ENCODE measurements at regions not wholly inside any gene's neighbourhood (a gene's known extent, or its start where the extent isn't known, plus 50 kb on each side); places are given as distances from the start of the nearest gene placed in this dataset.
"Not testable (repeated sequence)": the region's sequence is repeated elsewhere in the genome, so short reads cannot be mapped to it uniquely, and the experiment has no call there.

DNA sequence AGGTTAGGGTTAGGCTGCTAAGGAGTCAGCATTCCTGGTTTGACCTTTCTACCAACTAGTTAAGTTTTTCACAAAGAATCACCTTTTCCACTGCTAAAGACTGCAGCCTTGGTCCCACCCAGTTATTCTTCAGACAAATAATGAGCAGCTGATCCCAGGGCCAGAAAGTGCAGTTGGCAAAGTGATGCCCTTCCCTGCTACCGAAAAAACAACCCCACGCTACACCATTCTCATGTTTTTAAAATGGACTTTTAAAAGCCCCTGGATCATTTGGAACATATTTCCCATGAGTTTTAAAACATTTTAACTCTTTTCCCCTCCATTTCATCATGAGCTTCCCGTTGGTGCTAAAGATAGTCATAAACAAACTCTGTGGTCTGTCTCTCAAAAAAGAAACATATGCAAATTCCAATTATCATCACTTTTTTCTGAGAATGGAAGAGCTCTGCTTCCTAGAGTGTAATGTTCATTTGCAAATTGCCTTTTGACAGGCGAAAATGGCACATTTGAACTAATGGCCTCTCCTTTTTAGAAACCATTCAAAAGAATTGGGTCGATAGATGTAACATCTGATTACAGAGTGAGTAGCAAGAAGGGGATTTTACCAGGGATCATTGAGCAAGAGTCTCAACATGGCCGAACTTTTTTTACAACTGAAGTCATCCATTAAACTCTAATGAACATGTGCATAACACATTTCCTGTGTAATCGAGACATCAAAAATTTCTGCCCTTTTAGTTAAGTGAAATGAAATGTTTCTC, 129.3 kb upstream of the RAP1B start:
- DNase-seq, result peak; percentile 47

DNA sequence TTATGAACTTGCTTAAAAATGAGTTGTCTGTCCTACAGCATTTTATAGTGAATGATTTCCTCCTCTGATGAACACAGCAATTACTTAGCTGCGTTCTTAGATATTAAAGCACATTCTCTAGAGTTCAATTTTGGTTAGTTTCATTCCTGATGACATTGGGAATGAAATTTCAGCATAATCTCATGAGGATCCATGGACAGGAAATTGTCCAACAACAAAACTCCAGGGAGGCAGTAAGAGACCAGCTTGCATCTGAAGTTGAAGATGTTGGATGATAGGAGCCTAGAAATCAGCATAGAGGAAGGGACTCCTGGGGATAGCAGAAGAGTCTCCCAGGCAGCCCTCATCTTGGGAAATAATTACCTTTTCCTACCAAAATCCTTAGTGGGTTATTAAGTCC, 128.7 kb upstream of the RAP1B start:
- DNase-seq, result no peak

DNA sequence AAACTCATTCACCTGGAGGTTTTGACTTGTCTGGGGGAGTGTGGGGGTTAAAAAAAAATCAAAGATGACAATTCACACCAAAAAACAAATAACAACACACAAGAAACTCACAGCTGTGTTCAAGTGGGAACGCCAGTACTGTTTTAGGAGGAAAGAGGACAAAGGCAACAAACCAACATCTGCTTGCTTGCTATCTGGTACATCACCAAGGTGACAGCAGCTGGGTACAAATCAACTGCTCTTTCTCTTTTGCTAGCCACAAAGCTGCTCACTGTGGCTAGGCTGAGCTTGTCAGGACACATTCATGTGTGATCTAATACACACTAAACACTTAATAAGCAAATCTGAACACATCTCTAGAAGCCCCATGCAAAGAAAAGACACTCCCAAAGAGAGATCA, 128.0 kb upstream of the RAP1B start:
- peak; percentile 22 for DNase-seq

- DNase-seq, result peak; percentile 69
Measured at GRCh38 chr12:68483592-68484383, 126.9 kb upstream of the RAP1B start.

GRCh38 chr12:68484578-68484977, 126.1 kb upstream of the RAP1B start:
- not testable (repeated sequence) for DNase-seq

DNA sequence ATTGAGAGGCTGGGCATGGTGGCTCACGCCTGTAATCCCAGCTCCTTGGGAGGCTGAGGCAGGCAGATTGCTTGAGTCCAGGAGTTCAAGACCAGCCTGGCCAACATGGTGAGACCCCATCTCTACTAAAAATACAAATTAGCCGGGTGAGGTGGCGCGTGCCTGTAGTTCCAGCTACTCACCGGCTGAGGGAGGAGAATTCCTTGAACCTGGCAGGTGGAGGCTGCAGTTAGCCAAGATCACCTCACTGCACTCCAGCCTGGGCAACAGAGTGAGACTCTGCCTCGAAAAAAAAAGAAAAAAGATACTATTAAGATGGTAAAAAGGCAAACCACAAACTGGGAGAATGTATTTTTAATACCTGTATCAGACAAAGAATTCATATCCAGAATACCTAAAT, 124.2 kb upstream of the RAP1B start:
- not testable (repeated sequence) for DNase-seq

GRCh38 chr12:68487721-68488309, 122.9 kb upstream of the RAP1B start:
- no peak for DNase-seq

DNA sequence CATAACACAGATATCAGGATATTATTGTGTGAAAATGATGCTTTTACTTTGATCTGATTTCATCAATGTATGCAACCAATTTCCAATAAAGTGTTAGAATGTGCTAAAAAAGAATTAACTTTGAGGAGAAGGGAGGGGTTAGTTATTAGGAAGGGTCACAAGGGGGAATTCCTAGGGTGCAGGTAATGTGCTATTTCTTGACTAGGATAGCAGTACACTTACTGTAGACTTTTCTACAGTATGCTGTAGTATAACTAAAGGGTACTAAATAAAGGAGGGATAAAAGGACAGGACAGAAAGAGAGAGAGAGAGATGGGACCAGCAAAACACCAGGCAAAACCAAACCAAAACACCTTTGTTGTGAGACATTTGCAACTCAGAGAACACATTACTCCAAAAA, 121.4 kb upstream of the RAP1B start:
- DNase-seq, result no peak

GRCh38 chr12:68490476-68490875, 120.2 kb upstream of the RAP1B start:
- DNase-seq, result no peak

- DNase-seq, result no peak
Measured at GRCh38 chr12:68491204-68491960, 119.3 kb upstream of the RAP1B start.

DNA sequence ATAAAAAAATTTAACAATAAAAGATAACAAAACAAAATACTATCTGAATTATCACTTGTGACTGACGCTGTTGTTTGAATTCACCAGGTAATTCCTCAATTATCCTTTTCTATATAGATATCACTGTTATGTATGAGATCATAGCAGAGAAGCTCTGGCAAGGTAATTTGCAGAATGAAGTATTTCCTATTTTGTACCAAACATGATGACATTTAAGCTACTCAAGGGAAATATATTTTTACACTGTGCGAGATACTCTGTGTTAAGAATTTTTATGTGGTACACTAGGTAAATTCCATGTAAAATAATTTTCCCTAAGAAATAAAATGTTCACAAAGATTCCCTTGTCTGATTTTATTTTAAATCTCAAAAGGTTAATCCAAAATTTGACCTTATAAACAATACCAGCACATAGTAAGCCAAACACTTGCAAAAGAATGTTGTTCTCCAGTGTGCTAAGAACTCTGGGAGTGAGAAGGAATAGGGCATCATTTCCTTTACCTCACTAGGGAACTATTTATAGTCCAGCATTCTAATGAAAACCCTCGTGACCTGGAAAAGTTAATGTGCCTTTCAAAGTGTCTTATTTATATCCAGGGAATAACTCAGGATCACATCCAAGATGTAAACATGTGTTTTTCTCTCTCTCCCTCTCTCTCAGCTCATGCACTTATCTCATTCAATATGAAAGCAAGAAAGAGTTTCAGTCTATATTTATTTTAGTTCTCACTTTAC, 115.2 kb upstream of the RAP1B start:
- DNase-seq, result no peak

GRCh38 chr12:68497107-68497506, 113.6 kb upstream of the RAP1B start:
- DNase-seq, result no peak

GRCh38 chr12:68497702-68498101, 113.0 kb upstream of the RAP1B start:
- peak; percentile 88 for DNase-seq

DNA sequence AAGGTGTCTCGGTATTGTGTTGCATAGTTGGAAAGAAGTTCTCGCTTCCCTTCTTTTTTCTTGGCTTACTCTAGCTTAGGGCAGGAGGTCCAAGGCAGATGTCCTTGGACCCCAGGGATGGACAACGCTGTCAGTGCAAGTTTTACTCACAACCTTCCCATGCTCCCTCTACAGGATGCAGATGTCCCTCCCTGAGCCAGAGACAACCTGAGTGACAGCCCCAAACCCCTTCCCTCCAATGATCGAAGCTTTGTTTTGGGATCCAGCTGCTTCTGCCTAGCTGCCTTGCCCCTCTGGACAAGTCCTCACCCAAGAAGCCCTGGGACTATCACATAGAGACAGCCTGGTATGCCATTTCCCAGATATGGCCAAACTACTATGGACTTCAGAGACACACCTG, 112.0 kb upstream of the RAP1B start:
- DNase-seq, result no peak

DNA sequence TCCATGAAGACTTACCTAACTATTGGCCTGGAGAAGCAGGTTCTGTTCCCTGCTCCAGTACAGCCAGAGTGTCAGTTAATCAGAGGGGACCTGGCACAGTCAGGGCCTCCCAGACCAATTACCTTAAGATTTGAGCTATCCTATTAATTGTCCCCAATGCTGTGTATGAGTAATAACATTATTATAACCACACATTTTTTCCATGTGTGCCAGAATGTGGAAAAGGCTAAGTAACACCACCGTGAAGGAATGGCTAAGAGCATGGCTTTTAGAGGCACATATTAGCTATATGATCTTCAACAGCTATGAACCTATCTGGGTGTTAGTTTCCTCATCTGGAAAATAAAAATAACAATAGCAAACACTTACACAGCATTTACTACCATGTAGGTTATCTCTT, 111.1 kb upstream of the RAP1B start:
- no peak for DNase-seq

DNA sequence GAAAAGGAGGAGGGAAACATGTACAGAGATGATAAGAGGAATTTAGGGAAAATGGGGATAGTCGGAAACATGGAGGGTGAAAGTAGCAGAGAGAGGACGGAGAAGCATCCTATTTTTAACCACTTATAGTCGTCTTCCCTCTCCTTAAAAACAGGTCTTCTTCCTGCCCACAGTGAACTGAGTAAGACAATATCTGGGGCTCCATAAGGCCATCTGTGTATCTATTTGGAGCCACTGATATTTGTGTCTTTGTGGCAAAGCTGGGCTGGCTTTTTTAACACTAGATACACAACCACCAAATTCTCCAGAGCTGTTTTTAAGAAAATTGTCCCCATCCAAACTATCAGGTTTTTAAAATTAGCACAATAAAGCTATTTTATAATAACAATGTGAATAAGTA, 109.5 kb upstream of the RAP1B start:
- no peak for DNase-seq

DNA sequence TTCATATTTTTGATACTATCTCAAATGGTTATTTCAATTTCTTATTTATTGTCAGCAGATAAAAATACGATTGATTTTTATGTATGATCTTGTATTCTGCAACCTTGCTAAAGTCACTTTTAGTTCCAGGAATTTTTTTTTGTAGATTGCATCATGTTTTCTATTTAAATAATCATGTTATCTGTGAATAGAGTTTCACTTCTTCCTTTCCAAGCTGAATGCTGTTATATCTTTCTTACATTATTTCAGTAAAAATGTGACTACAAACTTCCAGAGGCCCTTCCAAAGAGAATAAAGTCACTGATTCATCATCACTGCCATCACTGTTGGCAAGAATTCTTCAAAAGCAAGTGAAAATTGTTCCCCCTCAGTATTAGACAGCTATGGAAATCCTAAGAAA, 104.7 kb upstream of the RAP1B start:
- peak; percentile 56 for DNase-seq

- peak; percentile 58 for DNase-seq
Measured at GRCh38 chr12:68506619-68507018, 104.1 kb upstream of the RAP1B start.

GRCh38 chr12:68507657-68508056, 103.0 kb upstream of the RAP1B start:
- no peak for DNase-seq

GRCh38 chr12:68508576-68508975, 102.1 kb upstream of the RAP1B start:
- DNase-seq, result peak; percentile 89

GRCh38 chr12:68509242-68509641, 101.5 kb upstream of the RAP1B start:
- DNase-seq, result no peak

DNA sequence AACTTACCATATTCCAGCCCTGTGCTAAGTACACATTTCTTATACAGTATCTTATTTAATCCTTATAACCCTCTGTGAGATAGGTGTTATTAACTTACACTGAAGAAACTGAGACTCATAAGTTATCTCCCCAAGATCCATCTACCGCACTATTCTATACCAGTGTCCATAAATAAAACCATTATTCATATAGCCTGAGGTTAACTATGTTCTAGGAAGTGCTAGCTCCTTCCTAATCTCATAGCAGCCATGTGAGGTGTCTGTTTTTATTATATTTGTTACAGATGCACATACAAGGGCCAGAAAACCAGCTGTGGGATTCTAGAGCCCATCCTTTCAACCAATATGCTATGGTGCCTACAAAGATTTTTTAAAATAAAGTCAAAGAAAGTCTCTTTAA, 100.3 kb upstream of the RAP1B start:
- DNase-seq, result peak; percentile 30

Data from OCI-M1 (cell line).